WTC11 (cell line): ENCODE measurements at regions not wholly inside any gene's neighbourhood (a gene's known extent, or its start where the extent isn't known, plus 50 kb on each side); places are given as distances from the start of the nearest gene placed in this dataset.

Experiments used
- TCF7 ChIP-seq: sonication (generic); formaldehyde crosslinking; IDR thresholded peaks from 2 replicates; pipeline ENCODE4 v1.8.0; 2022; ENCODE audit warnings: mild to moderate bottlenecking, low read depth, missing genetic modification reagents, moderate library complexity
- TEAD4 ChIP-seq: sonication (generic); formaldehyde crosslinking; IDR thresholded peaks from 2 replicates; pipeline ENCODE4 v1.8.0; 2022; ENCODE audit warnings: mild to moderate bottlenecking, missing genetic modification reagents
- TF ChIP-seq, protein P1 (sequence below): fragments of 200-600 bp; IDR thresholded peaks from 2 replicates; pipeline ENCODE4 v1.8.0; 2022; ENCODE audit warnings: antibody characterized with exemption
- TF ChIP-seq, protein P2 (sequence below): sonication (generic); formaldehyde crosslinking; IDR thresholded peaks from 2 replicates; pipeline ENCODE4 v1.8.0; 2022; ENCODE audit warnings: missing genetic modification reagents
- TF ChIP-seq, protein P3 (sequence below): sonication (generic); formaldehyde crosslinking; IDR thresholded peaks from 2 replicates; pipeline ENCODE4 v1.8.1; 2022; ENCODE audit warnings: missing genetic modification reagents, borderline replicate concordance
- TF ChIP-seq, protein P4 (sequence below): sonication (generic); formaldehyde crosslinking; conservative IDR thresholded peaks from 2 replicates; pipeline ENCODE4 v1.8.1; 2022; ENCODE audit warnings: mild to moderate bottlenecking, missing genetic modification reagents
- TF ChIP-seq, protein P5 (sequence below): sonication (generic); formaldehyde crosslinking; IDR thresholded peaks from 2 replicates; pipeline ENCODE4 v1.8.0; 2023; ENCODE audit warnings: missing genetic modification reagents, mild to moderate bottlenecking, borderline replicate concordance

DNA sequence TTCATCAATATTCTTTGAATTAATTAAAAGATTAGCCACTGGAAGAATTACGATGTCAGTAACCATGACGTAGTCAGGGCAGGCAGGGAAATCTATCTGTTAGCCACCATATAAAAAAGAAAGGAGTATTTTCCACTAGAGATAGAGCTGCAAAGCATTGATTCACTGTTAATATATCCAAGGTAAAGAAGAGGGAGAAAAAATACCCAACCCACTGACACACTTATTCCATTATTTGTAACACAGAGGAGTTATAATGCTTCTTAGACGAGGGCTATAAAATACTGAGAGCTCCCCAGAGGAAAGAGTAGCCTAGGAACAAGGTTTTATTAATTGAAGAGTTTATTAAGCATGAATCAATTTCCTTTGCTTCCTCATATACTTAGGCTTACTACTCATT is 382.2 kb upstream of the CDH6 start:
- TF ChIP-seq, protein P1, sequence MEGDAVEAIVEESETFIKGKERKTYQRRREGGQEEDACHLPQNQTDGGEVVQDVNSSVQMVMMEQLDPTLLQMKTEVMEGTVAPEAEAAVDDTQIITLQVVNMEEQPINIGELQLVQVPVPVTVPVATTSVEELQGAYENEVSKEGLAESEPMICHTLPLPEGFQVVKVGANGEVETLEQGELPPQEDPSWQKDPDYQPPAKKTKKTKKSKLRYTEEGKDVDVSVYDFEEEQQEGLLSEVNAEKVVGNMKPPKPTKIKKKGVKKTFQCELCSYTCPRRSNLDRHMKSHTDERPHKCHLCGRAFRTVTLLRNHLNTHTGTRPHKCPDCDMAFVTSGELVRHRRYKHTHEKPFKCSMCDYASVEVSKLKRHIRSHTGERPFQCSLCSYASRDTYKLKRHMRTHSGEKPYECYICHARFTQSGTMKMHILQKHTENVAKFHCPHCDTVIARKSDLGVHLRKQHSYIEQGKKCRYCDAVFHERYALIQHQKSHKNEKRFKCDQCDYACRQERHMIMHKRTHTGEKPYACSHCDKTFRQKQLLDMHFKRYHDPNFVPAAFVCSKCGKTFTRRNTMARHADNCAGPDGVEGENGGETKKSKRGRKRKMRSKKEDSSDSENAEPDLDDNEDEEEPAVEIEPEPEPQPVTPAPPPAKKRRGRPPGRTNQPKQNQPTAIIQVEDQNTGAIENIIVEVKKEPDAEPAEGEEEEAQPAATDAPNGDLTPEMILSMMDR = no peak
- TF ChIP-seq TCF7 (CRISPR knock-in tag) (no peak), TEAD4 (CRISPR knock-in tag) (no peak)
- TF ChIP-seq, protein P2, sequence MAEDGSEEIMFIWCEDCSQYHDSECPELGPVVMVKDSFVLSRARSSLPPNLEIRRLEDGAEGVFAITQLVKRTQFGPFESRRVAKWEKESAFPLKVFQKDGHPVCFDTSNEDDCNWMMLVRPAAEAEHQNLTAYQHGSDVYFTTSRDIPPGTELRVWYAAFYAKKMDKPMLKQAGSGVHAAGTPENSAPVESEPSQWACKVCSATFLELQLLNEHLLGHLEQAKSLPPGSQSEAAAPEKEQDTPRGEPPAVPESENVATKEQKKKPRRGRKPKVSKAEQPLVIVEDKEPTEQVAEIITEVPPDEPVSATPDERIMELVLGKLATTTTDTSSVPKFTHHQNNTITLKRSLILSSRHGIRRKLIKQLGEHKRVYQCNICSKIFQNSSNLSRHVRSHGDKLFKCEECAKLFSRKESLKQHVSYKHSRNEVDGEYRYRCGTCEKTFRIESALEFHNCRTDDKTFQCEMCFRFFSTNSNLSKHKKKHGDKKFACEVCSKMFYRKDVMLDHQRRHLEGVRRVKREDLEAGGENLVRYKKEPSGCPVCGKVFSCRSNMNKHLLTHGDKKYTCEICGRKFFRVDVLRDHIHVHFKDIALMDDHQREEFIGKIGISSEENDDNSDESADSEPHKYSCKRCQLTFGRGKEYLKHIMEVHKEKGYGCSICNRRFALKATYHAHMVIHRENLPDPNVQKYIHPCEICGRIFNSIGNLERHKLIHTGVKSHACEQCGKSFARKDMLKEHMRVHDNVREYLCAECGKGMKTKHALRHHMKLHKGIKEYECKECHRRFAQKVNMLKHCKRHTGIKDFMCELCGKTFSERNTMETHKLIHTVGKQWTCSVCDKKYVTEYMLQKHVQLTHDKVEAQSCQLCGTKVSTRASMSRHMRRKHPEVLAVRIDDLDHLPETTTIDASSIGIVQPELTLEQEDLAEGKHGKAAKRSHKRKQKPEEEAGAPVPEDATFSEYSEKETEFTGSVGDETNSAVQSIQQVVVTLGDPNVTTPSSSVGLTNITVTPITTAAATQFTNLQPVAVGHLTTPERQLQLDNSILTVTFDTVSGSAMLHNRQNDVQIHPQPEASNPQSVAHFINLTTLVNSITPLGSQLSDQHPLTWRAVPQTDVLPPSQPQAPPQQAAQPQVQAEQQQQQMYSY (CRISPR knock-in tag) = no peak
- TF ChIP-seq, protein P3, sequence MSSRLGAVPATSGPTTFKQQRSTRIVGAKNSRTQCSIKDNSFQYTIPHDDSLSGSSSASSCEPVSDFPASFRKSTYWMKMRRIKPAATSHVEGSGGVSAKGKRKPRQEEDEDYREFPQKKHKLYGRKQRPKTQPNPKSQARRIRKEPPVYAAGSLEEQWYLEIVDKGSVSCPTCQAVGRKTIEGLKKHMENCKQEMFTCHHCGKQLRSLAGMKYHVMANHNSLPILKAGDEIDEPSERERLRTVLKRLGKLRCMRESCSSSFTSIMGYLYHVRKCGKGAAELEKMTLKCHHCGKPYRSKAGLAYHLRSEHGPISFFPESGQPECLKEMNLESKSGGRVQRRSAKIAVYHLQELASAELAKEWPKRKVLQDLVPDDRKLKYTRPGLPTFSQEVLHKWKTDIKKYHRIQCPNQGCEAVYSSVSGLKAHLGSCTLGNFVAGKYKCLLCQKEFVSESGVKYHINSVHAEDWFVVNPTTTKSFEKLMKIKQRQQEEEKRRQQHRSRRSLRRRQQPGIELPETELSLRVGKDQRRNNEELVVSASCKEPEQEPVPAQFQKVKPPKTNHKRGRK (CRISPR knock-in tag) = no peak
- TF ChIP-seq, protein P4, sequence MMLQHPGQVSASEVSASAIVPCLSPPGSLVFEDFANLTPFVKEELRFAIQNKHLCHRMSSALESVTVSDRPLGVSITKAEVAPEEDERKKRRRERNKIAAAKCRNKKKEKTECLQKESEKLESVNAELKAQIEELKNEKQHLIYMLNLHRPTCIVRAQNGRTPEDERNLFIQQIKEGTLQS (CRISPR knock-in tag) = no peak
- TF ChIP-seq, protein P5, sequence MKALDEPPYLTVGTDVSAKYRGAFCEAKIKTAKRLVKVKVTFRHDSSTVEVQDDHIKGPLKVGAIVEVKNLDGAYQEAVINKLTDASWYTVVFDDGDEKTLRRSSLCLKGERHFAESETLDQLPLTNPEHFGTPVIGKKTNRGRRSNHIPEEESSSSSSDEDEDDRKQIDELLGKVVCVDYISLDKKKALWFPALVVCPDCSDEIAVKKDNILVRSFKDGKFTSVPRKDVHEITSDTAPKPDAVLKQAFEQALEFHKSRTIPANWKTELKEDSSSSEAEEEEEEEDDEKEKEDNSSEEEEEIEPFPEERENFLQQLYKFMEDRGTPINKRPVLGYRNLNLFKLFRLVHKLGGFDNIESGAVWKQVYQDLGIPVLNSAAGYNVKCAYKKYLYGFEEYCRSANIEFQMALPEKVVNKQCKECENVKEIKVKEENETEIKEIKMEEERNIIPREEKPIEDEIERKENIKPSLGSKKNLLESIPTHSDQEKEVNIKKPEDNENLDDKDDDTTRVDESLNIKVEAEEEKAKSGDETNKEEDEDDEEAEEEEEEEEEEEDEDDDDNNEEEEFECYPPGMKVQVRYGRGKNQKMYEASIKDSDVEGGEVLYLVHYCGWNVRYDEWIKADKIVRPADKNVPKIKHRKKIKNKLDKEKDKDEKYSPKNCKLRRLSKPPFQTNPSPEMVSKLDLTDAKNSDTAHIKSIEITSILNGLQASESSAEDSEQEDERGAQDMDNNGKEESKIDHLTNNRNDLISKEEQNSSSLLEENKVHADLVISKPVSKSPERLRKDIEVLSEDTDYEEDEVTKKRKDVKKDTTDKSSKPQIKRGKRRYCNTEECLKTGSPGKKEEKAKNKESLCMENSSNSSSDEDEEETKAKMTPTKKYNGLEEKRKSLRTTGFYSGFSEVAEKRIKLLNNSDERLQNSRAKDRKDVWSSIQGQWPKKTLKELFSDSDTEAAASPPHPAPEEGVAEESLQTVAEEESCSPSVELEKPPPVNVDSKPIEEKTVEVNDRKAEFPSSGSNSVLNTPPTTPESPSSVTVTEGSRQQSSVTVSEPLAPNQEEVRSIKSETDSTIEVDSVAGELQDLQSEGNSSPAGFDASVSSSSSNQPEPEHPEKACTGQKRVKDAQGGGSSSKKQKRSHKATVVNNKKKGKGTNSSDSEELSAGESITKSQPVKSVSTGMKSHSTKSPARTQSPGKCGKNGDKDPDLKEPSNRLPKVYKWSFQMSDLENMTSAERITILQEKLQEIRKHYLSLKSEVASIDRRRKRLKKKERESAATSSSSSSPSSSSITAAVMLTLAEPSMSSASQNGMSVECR (CRISPR knock-in tag) = no peak
